ENCODE measurements at regions not wholly inside any gene's neighbourhood (a gene's known extent, or its start where the extent isn't known, plus 50 kb on each side); places are given as distances from the start of the nearest gene placed in this dataset.
"Not testable (repeated sequence)": the region's sequence is repeated elsewhere in the genome, so short reads cannot be mapped to it uniquely, and the experiment has no call there.

DNA sequence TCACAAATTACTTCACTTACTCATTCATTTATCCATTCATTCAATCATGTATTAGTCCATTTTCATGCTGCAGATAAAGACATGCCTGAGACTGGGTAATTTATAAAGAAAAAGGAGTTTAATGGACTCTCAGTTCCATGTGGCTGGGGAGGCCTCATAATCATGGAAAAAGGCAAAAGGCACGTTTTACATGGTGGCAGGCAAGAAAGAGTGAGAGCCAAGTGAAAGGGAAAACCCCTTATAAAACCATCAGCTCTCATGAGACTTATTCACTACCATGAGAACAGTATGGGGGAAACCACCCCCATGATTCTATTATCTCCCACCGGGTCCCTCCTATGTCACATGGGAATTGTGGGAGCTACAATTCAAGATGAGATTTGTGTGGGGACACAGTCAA is 452.0 kb downstream of the MIAT start:
- H3K36me3 ChIP-seq (ENCODE audit: control insufficient read depth in 2 of 3, insufficient read depth in 3 of 3, low read length in 3 of 3); ATAC-seq; POLR2A ChIA-PET; H3K9me3 ChIP-seq (ENCODE audit: control insufficient read depth in 2 of 3, low read length in 3 of 3); H3K4me1 Mint-ChIP-seq; H3K27me3 ChIP-seq (ENCODE audit: control insufficient read depth in 2 of 2, insufficient read depth in 2 of 2, low read length in 2 of 2); CTCF ChIA-PET; intact Hi-C loops (cut with micrococcal nuclease); H3K27ac Mint-ChIP-seq; H3K27ac ChIP-seq (ENCODE audit: low read depth, low read length); H3K4me3 ChIP-seq (ENCODE audit: low read length); DNase-seq; H3K36me3 Mint-ChIP-seq; H3K9me3 Mint-ChIP-seq; H3K4me3 Mint-ChIP-seq; H3K4me1 ChIP-seq (ENCODE audit: control insufficient read depth in 2 of 2, insufficient read depth in 2 of 2, low read length in 2 of 2): not testable (repeated sequence)
- H3K27me3 Mint-ChIP-seq: peaks cover 0 to 41% (median 21%) of the 10 kb centered on the region in 5 donors

- peaks cover 0 to 7% (median 0%) of the 10 kb centered on the region in 11 donors for H3K9me3 Mint-ChIP-seq
- H3K36me3 Mint-ChIP-seq: peaks cover 0 to 4% (median 0%) of the 10 kb centered on the region in 5 donors
- peaks cover 0 to 38% (median 15%) of the 10 kb centered on the region in 5 donors for H3K27me3 Mint-ChIP-seq
- intact Hi-C loops (cut with micrococcal nuclease): no loop called here
- Histone ChIP-seq H3K27me3 (ENCODE audit: control insufficient read depth in 2 of 2, insufficient read depth in 2 of 2, low read length in 2 of 2) (no peaks in the 10 kb centered on the region), H3K36me3 (ENCODE audit: control insufficient read depth in 2 of 3, insufficient read depth in 3 of 3, low read length in 3 of 3) (no peaks in the 10 kb centered on the region), H3K9me3 (ENCODE audit: control insufficient read depth in 2 of 3, low read length in 3 of 3) (no peaks in the 10 kb centered on the region), H3K4me3 (ENCODE audit: low read length) (no peak overlapping the region), H3K27ac (ENCODE audit: low read depth, low read length) (no peak overlapping the region), H3K4me1 (ENCODE audit: control insufficient read depth in 2 of 2, insufficient read depth in 2 of 2, low read length in 2 of 2) (no peaks in the 10 kb centered on the region)
- POLR2A ChIA-PET: no interaction called here
- no peak for DNase-seq
- no peak overlapping the region for H3K4me3 Mint-ChIP-seq
- H3K27ac Mint-ChIP-seq: no peak overlapping the region
- ATAC-seq: no peak
- peaks cover 0 to 2% (median 0%) of the 10 kb centered on the region in 7 donors for H3K4me1 Mint-ChIP-seq
- CTCF ChIA-PET: no interaction called here
These were observed 453.5 kb downstream of the MIAT start for GRCh38 chr22:27110665-27111451.

- no peak overlapping the region for H3K27ac Mint-ChIP-seq
- ATAC-seq (no peak), DNase-seq (no peak)
- H3K4me3 Mint-ChIP-seq: no peak overlapping the region
- CTCF ChIA-PET: no interaction called here
- intact Hi-C loops (cut with micrococcal nuclease): no loop called here
- Histone ChIP-seq H3K4me1 (ENCODE audit: control insufficient read depth in 2 of 2, insufficient read depth in 2 of 2, low read length in 2 of 2) (no peaks in the 10 kb centered on the region), H3K9me3 (ENCODE audit: control insufficient read depth in 2 of 3, low read length in 3 of 3) (no peaks in the 10 kb centered on the region), H3K27me3 (ENCODE audit: control insufficient read depth in 2 of 2, insufficient read depth in 2 of 2, low read length in 2 of 2) (no peaks in the 10 kb centered on the region), H3K27ac (ENCODE audit: low read depth, low read length) (no peak overlapping the region), H3K36me3 (ENCODE audit: control insufficient read depth in 2 of 3, insufficient read depth in 3 of 3, low read length in 3 of 3) (no peaks in the 10 kb centered on the region), H3K4me3 (ENCODE audit: low read length) (no peak overlapping the region)
- peaks cover 0 to 43% (median 15%) of the 10 kb centered on the region in 5 donors for H3K27me3 Mint-ChIP-seq
- H3K9me3 Mint-ChIP-seq: peaks cover 0 to 8% (median 2%) of the 10 kb centered on the region in 11 donors
- H3K36me3 Mint-ChIP-seq: peaks cover 0 to 4% (median 0%) of the 10 kb centered on the region in 5 donors
- H3K4me1 Mint-ChIP-seq: peaks cover 0 to 2% (median 0%) of the 10 kb centered on the region in 7 donors
- POLR2A ChIA-PET: no interaction called here
These were observed 454.6 kb downstream of the MIAT start for GRCh38 chr22:27111796-27112672.

DNA sequence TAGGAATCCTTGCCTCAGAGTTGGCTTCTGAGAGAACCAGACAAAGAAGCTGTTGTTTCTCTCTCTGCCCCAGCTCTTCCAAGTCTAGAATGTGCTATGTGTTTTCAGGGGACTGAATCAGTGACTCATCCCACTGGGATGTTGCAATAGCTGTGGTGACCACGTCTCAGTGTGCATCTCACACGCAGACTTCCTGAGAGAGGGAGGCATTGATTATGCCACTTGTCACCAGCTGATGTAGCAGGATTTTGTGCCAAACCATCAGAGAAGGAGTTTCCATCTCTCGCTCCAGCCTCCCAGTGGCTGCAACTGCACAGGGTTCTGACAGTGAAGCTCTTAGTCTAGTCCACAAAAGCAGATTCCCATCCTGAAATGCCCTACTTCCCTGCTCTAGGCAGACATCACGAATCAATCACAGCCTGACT is 455.8 kb downstream of the MIAT start:
- H3K36me3 ChIP-seq (ENCODE audit: control insufficient read depth in 2 of 3, insufficient read depth in 3 of 3, low read length in 3 of 3): no peaks in the 10 kb centered on the region
- H3K9me3 Mint-ChIP-seq: peaks cover 0 to 8% (median 2%) of the 10 kb centered on the region in 11 donors
- no peaks in the 10 kb centered on the region for H3K9me3 ChIP-seq (ENCODE audit: control insufficient read depth in 2 of 3, low read length in 3 of 3)
- peaks cover 0 to 44% (median 15%) of the 10 kb centered on the region in 5 donors for H3K27me3 Mint-ChIP-seq
- H3K4me3 ChIP-seq (ENCODE audit: low read length): no peak overlapping the region
- H3K4me1 Mint-ChIP-seq: peaks cover 0 to 2% (median 0%) of the 10 kb centered on the region in 7 donors
- no peaks in the 10 kb centered on the region for H3K27me3 ChIP-seq (ENCODE audit: control insufficient read depth in 2 of 2, insufficient read depth in 2 of 2, low read length in 2 of 2)
- intact Hi-C loops (cut with micrococcal nuclease): no loop called here
- ChIA-PET CTCF (no interaction called here), POLR2A (no interaction called here)
- DNase-seq: no peak
- ATAC-seq: peak; percentile 81
- H3K27ac Mint-ChIP-seq: peak overlapping the region in 1 of 9 donors; percentile 8
- H3K4me1 ChIP-seq (ENCODE audit: control insufficient read depth in 2 of 2, insufficient read depth in 2 of 2, low read length in 2 of 2): no peaks in the 10 kb centered on the region
- no peak overlapping the region for H3K27ac ChIP-seq (ENCODE audit: low read depth, low read length)
- no peak overlapping the region for H3K4me3 Mint-ChIP-seq
- H3K36me3 Mint-ChIP-seq: peaks cover 0 to 4% (median 0%) of the 10 kb centered on the region in 5 donors

DNA sequence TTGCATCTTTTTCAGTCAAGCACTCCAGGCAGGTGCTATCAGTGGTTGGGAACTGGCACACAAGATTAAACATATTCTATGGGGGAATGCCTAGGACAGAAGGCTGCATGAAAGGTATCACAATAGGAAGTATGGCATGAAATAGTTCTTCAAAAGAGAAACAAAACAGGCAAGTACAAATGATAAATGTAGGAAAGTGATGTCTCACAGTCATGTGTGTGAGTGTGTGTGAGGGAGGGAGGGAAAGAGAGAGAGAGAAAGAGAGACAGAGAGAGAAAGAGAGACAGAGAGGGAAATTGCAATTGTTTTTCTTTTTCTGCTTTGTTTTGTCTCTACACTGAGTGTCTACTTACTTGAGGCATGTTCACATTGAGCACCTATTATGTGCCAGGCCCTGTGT is 456.3 kb downstream of the MIAT start:
- CTCF ChIA-PET: no interaction called here
- H3K27ac ChIP-seq (ENCODE audit: low read depth, low read length): no peak overlapping the region
- ATAC-seq (peak; percentile 6), DNase-seq (no peak)
- no peaks in the 10 kb centered on the region for H3K36me3 ChIP-seq (ENCODE audit: control insufficient read depth in 2 of 3, insufficient read depth in 3 of 3, low read length in 3 of 3)
- POLR2A ChIA-PET: no interaction called here
- Mint-ChIP-seq H3K36me3 (peaks cover 0 to 4% (median 0%) of the 10 kb centered on the region in 5 donors), H3K27ac (peak overlapping the region in 1 of 9 donors; percentile 8), H3K9me3 (peaks cover 0 to 8% (median 2%) of the 10 kb centered on the region in 11 donors), H3K4me1 (peaks cover 0 to 2% (median 0%) of the 10 kb centered on the region in 7 donors), H3K4me3 (no peak overlapping the region), H3K27me3 (peaks cover 0 to 44% (median 15%) of the 10 kb centered on the region in 5 donors)
- H3K4me1 ChIP-seq (ENCODE audit: control insufficient read depth in 2 of 2, insufficient read depth in 2 of 2, low read length in 2 of 2): no peaks in the 10 kb centered on the region
- intact Hi-C loops (cut with micrococcal nuclease): no loop called here
- no peak overlapping the region for H3K4me3 ChIP-seq (ENCODE audit: low read length)
- H3K9me3 ChIP-seq (ENCODE audit: control insufficient read depth in 2 of 3, low read length in 3 of 3): no peaks in the 10 kb centered on the region
- H3K27me3 ChIP-seq (ENCODE audit: control insufficient read depth in 2 of 2, insufficient read depth in 2 of 2, low read length in 2 of 2): no peaks in the 10 kb centered on the region

DNA sequence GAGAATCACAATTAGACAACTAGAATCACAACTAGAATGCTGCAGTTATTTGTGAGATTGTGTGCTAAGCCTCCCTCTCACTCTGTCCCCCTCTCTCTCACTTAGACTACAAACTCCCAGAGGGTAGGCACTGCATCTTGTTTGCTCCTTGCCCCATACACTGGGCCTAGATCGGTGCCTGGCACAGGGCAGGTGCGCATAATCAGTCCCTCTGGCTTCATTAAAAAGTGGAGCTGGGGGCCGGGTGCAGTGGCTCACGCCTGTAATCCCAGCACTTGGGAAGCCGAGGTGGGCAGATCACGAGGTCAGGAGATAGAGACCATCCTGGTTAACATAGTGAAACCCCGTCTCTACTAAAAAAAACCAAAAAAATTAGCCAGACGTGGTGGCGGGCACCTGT is 456.8 kb downstream of the MIAT start:
- POLR2A ChIA-PET: no interaction called here
- Histone ChIP-seq H3K4me1 (ENCODE audit: control insufficient read depth in 2 of 2, insufficient read depth in 2 of 2, low read length in 2 of 2) (no peaks in the 10 kb centered on the region), H3K36me3 (ENCODE audit: control insufficient read depth in 2 of 3, insufficient read depth in 3 of 3, low read length in 3 of 3) (no peaks in the 10 kb centered on the region), H3K4me3 (ENCODE audit: low read length) (no peak overlapping the region), H3K27me3 (ENCODE audit: control insufficient read depth in 2 of 2, insufficient read depth in 2 of 2, low read length in 2 of 2) (no peaks in the 10 kb centered on the region), H3K27ac (ENCODE audit: low read depth, low read length) (no peak overlapping the region), H3K9me3 (ENCODE audit: control insufficient read depth in 2 of 3, low read length in 3 of 3) (no peaks in the 10 kb centered on the region)
- peaks cover 0 to 40% (median 15%) of the 10 kb centered on the region in 5 donors for H3K27me3 Mint-ChIP-seq
- H3K36me3 Mint-ChIP-seq: peaks cover 0 to 4% (median 0%) of the 10 kb centered on the region in 5 donors
- H3K4me3 Mint-ChIP-seq: no peak overlapping the region
- CTCF ChIA-PET: no interaction called here
- H3K9me3 Mint-ChIP-seq: peaks cover 0 to 7% (median 3%) of the 10 kb centered on the region in 11 donors
- DNase-seq: no peak
- intact Hi-C loops (cut with micrococcal nuclease): no loop called here
- no peak overlapping the region for H3K27ac Mint-ChIP-seq
- H3K4me1 Mint-ChIP-seq: peaks cover 0 to 2% (median 0%) of the 10 kb centered on the region in 7 donors
- ATAC-seq: no peak

Data from naive thymus-derived CD4-positive, alpha-beta T cell (primary cell).